ENCODE measurements at regions not wholly inside any gene's neighbourhood (a gene's known extent, or its start where the extent isn't known, plus 50 kb on each side); places are given as distances from the start of the nearest gene placed in this dataset.

DNA sequence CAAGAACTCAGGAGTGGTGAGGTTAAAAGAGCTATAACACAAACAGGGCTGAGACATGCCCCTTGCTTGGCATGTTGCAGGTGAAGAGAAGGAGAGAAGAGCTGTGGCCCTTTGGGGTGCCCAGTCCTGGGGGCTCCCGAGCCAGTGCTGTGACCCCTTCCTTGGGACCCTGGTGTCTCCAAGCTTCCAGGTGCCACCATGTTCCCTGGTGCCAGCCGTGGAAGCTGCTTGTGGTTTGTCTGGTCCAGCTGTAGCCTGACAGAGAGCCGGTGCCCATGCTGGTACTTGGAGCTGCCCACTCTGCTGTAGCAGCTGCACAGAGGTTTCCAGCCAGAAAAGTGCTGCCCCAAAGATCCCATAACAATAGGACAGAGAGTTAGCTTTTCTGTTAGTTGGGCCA lies 159.2 kb upstream of the SLC38A2 start:
- TF ChIP-seq, protein P1, sequence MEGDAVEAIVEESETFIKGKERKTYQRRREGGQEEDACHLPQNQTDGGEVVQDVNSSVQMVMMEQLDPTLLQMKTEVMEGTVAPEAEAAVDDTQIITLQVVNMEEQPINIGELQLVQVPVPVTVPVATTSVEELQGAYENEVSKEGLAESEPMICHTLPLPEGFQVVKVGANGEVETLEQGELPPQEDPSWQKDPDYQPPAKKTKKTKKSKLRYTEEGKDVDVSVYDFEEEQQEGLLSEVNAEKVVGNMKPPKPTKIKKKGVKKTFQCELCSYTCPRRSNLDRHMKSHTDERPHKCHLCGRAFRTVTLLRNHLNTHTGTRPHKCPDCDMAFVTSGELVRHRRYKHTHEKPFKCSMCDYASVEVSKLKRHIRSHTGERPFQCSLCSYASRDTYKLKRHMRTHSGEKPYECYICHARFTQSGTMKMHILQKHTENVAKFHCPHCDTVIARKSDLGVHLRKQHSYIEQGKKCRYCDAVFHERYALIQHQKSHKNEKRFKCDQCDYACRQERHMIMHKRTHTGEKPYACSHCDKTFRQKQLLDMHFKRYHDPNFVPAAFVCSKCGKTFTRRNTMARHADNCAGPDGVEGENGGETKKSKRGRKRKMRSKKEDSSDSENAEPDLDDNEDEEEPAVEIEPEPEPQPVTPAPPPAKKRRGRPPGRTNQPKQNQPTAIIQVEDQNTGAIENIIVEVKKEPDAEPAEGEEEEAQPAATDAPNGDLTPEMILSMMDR (IDR thresholded peaks at IDR 0.05; ENCODE audit: low read depth, low read length): no peak
- H3K4me3 ChIP-seq (ENCODE audit: low read depth, low read length): no peak overlapping the region

DNA sequence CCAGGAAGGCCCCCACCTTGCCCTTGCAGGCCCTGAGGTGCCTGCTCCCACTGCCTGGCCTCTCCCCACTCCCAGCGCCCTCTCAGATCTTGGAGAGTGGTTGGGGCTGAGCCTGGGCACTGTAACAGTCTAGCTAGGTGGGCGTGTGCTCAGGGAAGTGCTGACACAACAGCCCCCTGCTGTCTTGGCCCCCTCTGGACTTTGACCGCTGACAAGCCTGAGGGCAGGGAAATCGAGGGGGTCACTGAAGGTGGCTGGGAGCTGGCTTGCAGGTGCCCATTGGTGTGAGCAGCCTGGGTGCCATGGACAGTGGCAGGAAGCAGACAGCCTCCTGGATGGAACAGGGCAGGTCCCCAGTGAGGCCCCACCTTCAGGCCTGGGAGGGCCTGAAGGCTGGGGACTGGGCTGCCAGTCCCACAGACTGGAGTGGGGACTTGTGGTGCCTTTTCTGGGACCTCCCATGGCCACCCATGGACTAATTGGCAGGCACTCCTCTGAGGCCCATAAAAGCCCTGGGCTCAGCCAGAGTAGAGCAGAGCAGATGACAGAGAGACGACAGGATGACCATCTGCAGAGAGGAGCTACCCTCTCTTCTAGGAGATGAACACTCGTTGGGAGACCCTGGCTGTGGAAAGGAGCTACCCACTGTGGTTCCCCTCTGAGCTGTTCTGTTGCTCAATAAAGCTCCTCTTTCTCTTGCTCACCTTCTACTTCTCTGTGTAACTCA lies 158.6 kb upstream of the SLC38A2 start:
- Histone ChIP-seq H3K27me3 (no peaks in the 10 kb centered on the region), H3K36me3 (no peaks in the 10 kb centered on the region), H3K4me3 (ENCODE audit: low read depth, low read length) (no peak overlapping the region), H3K9me3 (no peaks in the 10 kb centered on the region), H3K4me1 (no peaks in the 10 kb centered on the region; the same call in 1 of the 2 replicates)
- no peak for DNase-seq
- TF ChIP-seq, protein P1 (IDR thresholded peaks at IDR 0.05; ENCODE audit: low read depth, low read length): no peak

More for the DNA sequence above, 159.2 kb upstream of the SLC38A2 start:
- H3K9me3 ChIP-seq: no peaks in the 10 kb centered on the region
- H3K27me3 ChIP-seq: no peaks in the 10 kb centered on the region
- DNase-seq: no peak
- no peaks in the 10 kb centered on the region; the same call in 1 of the 2 replicates for H3K4me1 ChIP-seq
- H3K36me3 ChIP-seq: no peaks in the 10 kb centered on the region

DNA sequence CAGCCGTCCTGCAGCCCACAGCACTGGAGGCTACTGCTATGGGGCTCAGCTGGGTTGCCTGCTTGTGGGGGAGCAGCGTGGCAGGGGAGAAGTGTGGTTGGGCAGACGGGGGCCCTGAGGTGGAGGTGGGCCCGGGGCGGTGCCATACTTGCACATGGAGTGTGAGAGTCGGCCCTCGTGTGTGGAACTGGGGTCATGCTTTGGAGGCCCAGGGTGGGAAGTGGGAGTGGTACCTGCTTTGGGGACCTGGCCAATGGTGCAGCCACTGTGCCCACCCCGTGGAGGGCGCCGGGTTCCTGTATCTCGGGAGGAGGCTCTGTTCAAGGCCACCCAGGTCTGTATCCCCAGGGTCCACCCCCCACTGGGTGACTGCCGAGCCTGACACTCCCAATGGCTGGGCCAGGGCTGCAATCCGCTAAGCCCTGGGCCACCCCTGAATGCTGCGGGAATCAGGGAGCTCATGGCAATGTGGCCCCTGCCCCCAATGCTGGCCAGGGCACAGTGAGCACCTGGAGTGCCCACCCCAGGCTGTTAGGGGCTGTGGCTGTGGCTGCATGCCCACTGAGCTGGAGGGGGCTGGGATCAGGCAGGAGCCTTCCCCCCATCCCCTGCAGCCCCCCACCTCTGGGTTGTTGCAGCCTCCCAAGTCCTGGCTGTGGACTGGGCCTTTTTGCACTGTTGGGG lies 157.9 kb upstream of the SLC38A2 start:
- H3K4me3 ChIP-seq (ENCODE audit: low read depth, low read length): no peak overlapping the region
- no peak for DNase-seq
- no peaks in the 10 kb centered on the region for H3K9me3 ChIP-seq
- H3K4me1 ChIP-seq: peaks cover 2% of the 10 kb centered on the region; the same call in 1 of the 2 replicates
- no peaks in the 10 kb centered on the region for H3K27me3 ChIP-seq
- TF ChIP-seq, protein P1 (IDR thresholded peaks at IDR 0.05; ENCODE audit: low read depth, low read length): no peak
- no peaks in the 10 kb centered on the region for H3K36me3 ChIP-seq

DNA sequence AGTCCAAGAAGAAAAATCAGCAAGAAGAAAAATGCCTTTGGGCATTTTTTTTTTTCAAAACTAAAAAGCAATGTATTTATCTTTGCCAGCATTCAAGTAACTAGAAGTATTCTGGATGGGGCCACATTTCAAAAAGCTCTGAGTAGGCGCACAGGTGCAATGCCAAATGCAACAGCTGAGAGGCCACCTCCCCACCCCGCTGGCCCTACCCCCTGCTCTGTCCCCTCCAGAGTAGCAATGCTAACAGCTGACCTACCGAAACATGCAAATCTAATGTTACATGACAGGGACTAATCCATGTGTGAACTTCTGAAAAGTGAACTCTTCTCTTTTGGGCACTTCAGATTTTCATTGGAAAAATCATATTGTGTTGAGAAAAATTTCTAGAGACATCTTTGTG lies 153.7 kb upstream of the SLC38A2 start:
- Histone ChIP-seq H3K27me3 (no peaks in the 10 kb centered on the region), H3K36me3 (no peaks in the 10 kb centered on the region), H3K4me1 (peaks cover 19% of the 10 kb centered on the region), H3K9me3 (no peaks in the 10 kb centered on the region), H3K4me3 (ENCODE audit: low read depth, low read length) (no peak overlapping the region)
- no peak for DNase-seq
- TF ChIP-seq, protein P1 (IDR thresholded peaks at IDR 0.05; ENCODE audit: low read depth, low read length): no peak

DNA sequence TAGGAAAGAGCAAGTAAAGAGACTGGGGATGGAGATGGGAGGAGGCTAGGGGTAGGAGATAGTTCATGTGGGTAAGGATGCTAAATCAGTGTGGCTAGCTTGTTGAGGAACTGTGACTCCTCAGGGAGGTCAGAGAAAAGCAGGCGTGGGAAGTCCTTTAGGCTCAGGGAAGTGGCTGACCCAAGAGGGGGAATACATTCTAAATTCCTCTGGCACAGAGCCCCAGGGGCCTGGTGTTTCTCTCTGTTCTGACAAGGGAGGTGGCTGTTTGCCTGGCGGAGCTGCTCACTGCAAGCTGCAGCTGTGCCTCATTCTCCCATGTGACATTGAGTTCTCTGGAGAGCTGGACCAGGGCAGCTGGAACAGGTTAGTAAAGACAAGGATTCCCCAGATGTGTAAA lies 152.2 kb upstream of the SLC38A2 start:
- H3K4me3 ChIP-seq (ENCODE audit: low read depth, low read length): no peak overlapping the region
- TF ChIP-seq, protein P1 (IDR thresholded peaks at IDR 0.05; ENCODE audit: low read depth, low read length): no peak
- no peaks in the 10 kb centered on the region for H3K27me3 ChIP-seq
- DNase-seq: peak; percentile 83
- H3K9me3 ChIP-seq: no peaks in the 10 kb centered on the region
- H3K36me3 ChIP-seq: no peaks in the 10 kb centered on the region
- H3K4me1 ChIP-seq: peaks cover 28% of the 10 kb centered on the region
